NCI-H1092 (cell line): ENCODE measurements at regions not wholly inside any gene's neighbourhood (a gene's known extent, or its start where the extent isn't known, plus 50 kb on each side); places are given as distances from the start of the nearest gene placed in this dataset.

Source experiments
- DNase-seq: peaks from one replicate; lab custom pipeline; 2025; lab: John Stamatoyannopoulos, UW

DNA sequence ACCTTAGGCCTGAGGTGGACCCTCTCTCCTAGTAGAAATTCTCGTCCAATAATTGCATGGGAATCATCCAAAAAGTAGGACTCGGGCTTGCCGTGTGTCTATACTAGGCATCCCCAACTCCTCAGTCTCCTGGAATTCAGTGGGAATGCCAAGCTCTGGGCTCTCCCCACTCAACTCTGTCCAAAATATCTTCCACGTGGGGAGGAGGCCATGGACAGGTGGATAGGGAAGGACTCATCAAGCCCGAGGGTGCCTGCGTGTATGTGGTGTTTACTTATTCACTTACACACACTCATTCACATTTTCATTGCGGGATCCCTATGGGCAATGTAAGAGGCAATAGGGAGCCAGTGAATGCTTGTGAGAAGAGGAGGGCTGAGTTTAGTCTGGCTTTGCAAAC lies 383.3 kb downstream of the MN1 start:
- no peak for DNase-seq

DNA sequence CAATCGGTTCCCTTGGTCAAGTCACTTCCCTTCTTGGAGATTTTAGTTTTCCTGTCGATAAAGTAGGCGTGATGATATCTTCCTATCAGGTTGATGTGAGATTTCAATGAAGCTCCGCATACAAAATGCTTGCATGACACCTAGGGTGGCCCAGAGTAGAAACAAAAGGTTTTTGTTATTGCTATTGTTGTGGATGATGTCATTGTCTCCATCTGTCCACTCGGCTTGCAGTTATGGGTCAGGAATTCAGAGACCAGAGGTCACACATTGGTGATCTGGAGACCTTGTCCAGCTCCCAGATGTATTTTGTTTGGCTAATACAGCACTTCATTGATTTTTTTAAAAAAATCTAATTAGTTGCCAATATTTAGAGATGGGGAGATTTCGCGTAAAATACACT lies 382.1 kb downstream of the MN1 start:
- DNase-seq, result no peak

DNA sequence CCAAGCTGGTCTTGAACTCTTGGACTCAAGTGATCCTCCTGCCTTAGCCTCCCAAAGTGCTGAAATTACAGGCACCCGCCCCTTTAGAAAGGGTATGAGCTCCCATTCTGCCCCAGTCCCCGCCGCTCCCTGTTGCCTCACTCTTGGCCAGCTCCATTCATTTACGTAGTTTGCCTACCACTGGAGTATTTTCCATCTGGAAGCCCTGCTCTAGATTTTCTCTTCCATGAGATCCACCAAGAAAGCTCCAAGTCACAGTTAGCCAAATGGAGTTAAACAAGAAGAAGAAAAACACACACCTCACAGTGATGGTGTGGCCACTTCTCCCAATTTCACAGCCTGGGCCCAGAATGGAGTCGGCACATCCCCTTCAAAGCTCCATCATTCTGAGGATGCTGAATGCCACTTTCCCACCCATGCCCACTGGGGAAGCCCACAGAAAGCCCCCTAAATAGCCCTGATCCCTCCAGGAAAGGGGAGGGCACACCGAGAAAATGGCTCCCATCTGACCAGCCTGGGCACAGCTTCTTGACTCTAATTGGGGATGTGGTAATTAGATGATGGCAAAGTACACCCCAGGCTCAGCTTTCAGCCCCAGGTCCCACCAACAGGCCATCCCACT lies 381.2 kb downstream of the MN1 start:
- no peak for DNase-seq

DNA sequence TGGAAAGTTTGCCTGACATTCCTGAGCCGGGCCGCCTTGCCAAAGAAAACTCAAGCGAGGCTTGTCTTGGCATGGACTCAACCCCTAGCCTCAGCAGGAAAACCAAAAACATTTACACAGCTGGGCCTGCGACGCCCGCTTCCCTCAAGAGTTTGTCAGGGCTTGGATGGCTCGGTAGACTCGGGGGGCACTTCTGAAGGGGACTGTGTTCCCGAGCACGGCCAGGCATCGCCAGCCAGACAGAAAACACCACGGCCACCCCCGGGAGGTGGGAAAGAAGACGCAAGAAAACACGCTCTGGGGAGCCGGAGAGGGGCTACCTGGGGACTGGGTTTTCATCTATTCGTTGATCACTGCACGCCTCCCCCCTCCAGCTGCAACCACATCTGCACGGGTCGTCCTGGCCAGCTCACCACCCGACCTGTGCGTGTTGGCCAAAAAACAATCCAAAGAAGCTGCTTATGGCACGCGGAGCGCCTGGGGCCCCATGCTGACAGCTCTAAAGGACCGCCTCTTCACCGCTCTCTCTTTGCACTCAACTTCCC lies 380.7 kb downstream of the MN1 start:
- peak; percentile 39 for DNase-seq

DNA sequence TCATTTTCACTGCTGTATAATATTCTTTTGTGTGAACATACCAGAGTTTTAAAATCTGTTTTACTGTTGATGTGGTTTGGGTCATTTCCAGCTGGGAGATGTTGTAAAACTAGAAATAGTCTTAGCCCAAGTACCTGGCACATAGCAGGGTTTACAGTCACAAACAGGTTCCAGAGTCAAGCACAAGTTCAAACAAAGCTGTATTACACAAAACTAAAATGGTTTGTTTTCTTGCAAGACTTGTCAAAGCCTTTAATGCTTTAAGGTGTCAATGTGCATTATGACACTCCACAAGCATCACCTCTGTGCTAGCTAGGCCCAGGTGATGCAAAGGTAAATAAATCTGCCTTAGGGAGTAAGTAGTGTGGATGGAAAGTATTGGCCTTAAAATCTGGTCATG lies 379.1 kb downstream of the MN1 start:
- no peak for DNase-seq

DNA sequence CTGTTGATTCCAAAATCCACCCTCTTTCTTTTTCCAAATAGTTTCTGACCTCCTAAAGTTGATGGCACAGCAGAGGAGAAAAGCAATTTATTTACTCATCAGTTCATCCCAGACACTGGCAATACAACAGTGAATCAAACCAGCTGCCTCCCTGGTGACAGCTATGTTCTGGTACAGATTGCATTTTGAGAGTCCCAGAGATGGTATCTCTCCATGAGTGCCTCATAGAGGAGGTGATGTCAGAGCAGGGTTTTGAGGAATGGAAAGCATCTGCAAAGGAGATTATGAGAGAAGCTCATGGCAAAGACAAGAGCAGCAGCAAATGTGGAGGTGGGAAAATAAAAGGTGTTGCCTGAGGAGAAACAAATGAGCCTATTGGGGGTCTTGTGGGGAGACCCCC lies 377.2 kb downstream of the MN1 start:
- no peak for DNase-seq

DNA sequence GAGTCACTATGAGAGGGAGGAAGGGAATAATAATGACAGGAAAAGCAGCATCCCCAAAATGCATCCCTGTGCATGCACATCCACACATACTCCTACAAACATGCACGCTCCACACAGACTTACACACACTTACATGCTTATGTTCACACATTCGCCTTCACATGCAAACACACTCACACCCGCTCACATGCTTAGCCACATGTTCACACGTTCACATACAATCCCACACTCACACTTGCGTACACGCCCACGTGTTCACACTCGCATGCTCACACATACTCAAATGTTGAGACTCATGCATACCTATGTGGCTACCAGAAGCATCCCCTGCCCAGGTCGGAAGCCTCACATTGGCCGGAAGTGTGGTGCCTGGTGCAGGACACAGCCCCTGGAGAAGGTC lies 372.1 kb downstream of the MN1 start:
- DNase-seq, result no peak

DNA sequence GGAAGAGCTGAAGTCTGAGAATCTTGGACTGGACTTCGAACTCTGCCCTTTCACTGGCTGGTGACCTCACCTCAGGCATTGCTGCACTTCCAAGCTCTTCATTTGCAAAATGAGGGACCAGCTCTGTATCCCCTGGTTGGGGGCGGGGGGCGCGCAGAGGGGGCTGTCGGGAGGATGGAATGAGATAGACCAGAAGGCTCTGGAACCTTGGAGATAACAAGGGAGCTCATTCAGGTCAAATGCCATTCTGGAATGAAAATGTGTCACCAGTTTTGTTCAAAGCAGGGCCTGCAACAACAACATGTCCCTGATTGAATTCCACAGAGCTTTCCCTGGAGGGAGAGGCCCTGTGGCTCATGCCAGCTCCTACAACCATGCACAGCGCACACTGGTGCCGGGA lies 370.5 kb downstream of the MN1 start:
- DNase-seq, result no peak

DNA sequence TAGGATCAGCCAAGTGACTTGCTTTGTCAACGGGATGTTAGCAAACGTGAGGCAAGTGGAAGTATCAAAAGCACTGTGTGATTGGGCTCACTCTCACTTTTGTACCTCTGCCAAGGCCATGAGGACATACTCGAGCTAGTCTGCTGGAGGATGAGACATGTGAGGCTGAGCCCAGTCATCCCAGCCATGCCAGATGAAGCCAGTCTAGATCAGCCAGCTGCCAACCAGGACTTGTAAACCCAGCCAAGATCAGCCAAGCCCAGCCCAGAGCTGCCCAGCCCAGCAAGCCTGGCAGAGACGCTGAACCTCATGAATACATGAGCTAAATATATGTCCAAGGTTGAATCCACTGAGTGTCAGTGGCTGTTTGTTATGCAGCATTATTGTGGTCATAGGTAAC lies 369.7 kb downstream of the MN1 start:
- no peak for DNase-seq

DNA sequence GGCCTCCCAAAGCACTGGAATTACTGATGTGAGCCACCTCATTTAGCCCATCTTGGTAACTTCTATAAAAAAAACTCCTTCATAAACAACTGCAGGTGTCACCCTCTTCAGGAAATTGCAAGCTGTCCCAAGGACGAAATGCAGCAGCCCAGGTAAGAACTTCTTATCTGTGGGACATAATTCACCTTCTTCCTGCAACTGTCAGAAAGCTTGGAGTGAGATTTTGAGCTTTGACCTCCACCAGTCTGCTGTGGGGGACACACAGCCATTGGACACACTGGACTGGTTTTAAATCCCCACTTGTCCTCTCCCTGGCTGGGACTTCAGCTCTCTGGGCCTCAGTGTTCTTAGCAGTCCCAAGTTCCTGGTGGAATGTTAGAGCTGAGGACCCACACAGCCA lies 368.5 kb downstream of the MN1 start:
- DNase-seq, result no peak

DNA sequence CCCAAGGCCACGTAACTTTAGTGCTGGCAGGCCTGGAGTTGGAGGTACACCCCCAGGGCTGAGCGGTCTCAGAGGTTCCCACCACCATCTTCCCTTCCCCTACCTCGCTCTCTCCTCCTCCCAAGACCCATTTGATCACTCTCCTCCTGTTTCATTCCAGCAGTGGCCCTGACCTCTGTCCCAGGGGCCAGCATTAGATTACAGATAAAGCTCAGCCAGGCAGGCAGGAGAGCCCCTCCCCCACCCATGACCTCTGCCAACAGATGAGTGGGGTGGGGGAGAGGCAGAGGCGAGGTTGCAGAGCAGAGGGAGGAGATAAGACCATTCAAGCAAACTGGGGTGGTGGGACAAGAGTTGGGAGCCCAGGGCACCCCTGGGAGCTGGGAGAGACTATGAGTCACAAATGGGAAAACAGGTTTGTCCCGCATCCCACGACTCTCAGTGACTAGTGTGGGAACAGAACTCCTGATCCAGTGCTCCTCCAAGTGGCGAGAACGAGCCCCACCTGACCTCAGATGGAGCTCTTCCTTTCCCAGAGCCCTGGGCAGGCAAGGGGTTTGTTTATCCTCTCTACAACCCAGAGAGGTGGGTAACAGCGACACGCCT lies 367.9 kb downstream of the MN1 start:
- no peak for DNase-seq

DNA sequence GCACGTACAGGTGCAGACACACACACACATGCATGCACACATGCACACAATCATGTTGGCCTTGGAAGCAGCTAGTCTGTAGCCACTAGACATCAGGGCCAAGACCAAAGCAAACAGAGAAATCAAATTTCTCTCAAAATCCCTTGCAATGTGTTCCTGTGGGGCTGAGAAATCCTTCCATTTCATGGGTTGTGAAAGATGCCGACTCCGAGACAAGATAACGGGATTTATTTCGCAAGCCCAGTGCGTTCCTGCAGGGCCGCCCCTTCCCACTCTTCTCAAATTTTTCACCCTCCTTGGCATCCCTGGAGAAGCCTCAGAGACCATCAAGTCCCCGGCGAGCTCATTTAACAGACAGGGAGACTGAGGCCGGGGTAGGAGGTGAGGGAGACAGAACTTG lies 366.7 kb downstream of the MN1 start:
- no peak for DNase-seq

DNA sequence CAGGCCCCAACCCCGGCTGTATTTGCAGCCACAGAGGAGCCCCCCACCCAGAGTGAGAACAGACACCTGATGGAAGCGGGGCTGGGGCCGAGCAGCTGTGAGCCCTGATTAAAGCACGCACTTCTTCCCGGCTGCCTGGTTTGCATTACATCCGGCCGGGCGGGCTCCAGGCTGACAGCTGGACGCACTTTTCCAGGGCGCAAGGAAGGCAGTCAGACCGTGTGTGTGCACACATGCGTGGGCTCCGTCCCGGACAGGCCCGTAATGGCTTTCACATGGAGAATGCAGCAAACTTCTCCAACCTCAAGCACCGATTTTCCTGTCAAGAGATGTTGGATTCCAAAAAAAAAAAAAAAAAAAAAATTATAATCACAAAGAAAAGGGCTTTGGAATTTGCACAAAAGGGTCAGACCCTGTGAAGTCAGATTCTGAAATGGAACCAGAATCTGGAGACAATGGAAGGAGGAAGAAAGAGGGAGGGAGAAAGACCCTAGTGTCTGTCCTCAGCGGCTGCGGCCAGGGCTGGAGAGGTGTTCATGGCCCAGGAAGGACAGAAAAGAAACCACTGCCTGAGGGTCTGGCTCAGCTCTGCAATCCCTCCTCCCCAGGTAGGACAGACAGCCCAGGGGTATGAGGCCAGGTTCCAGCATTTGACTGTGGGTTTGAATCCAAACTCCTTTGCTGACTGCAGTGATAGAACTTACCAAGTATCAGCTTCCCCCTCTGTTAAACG lies 365.5 kb downstream of the MN1 start:
- peak; percentile 15 for DNase-seq

DNA sequence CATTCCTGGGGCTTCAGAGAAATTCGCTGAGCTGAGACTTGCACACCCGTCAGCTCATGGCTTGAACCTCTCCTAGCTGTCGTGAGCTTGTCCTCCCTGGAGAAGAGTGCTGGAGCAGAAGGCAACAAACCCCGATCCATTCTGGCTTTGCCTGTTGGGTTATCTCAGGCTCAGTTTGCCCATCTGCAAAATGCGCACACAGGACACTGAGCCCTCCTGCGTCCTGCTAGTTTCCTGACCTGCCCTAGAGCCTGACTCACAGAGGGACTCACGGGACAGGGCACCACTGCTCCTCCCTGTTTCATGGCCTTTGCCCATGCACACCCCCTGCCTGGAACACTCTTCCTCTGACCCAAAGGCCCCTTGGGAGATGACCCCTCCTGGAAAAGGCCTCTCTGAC lies 365.0 kb downstream of the MN1 start:
- DNase-seq, result no peak

DNA sequence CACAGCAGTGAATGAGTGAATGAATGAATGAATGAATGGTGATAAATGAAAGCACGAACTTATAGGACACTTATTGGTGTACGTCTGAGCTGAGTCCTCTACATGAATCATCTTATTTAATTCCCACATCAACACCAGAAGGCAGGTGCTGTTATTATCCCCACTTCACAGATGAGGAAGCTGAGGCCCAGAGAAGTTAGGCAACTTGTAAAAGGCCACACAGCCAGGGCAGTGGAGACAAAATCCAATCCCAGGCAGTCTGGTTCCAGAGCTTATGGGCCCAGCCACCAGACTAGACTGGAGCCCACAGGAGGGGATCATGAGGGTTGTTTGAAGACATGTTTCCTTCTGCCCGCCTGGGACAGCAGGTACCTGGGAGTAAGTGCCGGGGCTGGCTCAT lies 364.0 kb downstream of the MN1 start:
- no peak for DNase-seq

DNA sequence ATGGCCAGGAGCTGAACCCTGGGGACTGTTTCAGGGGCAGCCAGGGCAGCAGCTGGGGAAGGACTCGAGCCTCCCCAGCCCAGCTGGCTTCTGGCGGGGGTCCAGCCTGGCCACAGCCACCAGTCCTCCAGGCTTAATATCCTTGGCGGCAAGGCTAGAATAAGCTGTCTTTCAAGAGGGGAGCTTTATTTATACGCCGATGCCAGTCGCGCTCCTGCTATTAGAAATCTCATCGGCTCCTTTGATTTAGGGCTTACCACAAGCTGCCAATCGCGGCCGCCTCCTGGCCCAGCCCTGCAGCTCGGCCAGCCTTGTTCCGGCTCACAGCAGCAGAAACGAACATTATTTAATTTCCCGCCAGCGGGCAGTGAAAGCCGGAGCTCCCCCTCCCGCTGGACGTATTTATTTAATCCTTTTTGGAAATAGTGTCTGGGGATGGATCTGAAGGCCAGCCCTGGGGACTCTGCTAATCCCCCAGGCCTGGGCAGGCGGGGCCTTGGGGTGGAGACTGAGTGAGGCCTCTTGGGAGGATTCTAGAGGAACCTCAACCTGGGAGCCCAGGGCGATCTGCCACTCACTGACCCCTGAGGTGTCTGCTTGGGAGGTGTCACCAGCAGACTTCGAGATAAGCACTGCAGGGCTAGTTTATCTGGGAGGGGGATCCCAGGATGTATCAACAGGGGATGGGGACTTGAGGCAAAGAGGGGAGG lies 363.1 kb downstream of the MN1 start:
- peak; percentile 16 for DNase-seq

DNA sequence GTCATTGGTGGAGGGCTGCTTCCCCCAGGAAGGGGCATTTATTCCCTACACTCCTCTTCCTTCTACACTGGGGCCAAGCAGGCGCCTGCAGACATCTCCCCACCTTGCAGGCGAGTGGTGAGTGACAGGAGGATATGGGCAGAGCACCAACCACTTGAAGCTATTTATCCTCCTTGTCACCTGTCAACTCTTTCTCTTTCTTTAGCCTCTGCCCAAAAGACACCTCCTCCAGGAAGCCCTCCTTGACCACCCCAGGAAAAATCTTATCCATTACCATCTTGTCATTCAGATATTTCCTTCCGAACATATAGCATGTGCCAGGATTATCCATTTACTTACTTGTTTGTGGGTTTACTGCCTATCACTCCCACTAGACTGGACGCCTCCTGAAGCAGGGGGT lies 362.4 kb downstream of the MN1 start:
- no peak for DNase-seq

DNA sequence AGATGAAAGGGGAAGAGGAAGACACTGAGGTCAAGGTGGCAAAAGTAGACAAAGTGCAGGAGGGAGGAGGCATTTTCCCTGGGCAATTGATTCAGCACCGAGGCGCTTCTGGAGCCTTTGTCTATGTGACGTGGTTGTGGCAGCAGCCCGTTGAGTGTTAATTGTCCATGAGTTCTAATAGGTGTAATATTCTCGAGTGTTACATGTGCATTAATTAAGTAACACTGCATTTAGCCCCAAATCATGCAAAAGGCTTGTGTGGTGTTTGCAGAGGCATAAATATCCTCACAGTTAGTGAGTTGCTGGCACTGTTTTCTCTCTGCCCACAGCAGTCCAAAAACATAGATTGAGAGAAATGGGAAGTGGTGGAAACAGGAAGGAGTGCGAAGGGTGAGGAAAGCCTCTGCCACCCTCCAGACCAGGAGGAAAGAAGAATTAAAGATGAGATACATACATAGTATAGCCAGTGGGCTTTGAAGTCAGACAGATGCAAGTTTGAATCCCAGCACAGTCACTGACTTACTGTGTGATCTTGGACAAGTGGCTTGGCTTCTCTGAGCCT lies 361.2 kb downstream of the MN1 start:
- no peak for DNase-seq

DNA sequence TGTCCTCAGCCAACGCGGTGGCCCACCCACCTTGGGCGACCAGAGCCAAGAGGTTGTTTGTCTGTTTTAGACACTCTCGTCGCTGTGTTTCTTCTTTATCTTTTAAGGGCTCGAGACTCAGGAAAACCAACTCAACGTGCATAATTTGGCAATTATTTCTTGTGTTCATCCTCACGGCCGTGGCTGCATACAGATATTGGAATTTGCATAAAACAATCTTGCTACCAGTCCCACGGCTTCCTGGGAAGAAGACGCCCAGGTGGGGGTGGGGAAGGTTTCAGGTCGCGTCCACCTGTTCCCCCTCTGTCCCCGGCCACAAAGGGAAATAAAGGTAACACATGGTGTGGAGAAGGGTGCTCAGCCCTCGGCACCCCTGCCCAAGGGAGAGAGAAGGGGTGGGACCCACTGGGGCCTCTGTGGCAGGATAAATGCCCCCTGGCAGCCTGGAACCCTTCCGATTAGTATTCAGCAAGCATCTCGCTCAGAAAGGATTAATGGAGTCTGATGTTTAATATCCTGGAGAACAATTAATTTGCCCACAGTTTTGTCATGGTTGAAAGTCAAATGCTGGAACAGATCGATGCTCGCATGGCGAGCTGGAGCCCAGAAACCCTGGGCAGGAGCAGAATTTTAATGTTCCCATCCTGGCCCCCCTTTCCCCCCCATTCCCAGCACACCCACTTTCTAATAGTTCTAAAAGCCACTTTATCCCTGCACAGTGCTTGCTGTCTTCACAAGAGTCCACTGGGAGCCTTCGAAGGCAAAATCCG lies 359.7 kb downstream of the MN1 start:
- DNase-seq, result no peak

DNA sequence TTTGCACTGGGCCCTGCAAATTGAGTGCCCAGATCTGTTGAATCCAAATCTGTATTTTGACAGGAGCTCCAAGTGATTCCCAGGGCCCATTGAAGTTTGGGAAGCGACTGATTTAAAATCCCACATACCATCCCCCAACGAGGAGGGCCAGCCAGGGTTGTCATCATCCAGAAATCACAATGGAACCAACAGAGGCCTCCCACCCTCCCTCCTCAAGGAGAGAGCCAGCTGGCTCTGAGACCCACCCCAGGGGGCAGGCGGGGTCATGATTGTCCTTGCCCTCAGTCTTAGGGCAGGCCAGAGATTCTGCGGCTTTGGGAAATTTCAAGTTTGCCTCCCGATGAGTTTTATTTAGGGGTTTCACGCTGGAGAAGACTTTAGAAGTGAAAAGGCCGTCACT lies 358.2 kb downstream of the MN1 start:
- no peak for DNase-seq

DNA sequence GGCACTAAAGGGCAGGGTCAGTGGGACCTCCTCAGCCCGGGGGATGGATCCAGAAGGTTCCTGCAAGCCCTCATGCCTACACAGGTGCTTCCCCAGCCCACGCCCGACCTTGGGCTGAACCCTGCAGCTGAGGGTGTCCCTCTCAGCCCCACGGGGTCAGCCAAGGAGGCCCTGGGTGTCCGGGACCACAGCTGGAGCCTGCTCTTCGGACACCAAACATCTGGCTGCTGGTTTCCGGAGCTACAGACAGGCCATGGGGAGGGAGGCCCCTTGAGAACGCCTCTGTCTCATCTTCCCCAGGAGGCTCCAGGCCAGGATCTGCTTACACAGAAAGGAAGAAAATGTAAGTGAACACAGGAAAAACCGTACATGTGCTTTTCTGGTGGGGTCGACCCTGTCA lies 355.7 kb downstream of the MN1 start:
- DNase-seq, result no peak

DNA sequence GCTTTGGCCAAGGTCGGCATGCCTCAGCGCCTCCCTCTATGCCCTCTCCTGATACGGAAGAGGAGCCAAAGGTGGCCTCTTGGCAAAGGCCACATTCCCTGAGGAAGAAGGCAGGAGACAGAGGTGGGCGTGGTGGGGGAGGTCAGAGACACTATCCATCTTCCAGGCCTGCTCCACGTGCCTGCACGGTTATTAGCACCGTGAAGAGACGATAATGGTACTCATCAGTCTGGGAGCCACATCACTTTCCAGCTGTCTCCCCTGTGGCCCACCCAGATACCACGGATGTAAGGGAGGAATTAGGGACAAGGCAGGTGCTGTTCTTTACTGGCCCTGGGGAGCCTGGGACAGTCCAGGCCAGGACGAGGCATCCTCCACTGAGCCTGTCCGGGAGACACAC lies 354.3 kb downstream of the MN1 start:
- no peak for DNase-seq
